K562 (cell line): ENCODE measurements at regions not wholly inside any gene's neighbourhood (a gene's known extent, or its start where the extent isn't known, plus 50 kb on each side); places are given as distances from the start of the nearest gene placed in this dataset.

Experiments
- CHAMP1 ChIP-seq: fragments of 450-650 bp; IDR thresholded peaks from 2 replicates; pipeline ENCODE4 v1.6.1; 2016; ENCODE audit warnings: mild to moderate bottlenecking
- CTCF ChIP-seq, 3 experiments: IDR thresholded peaks in 2 of 3; conservative IDR thresholded peaks in 1 of 3; 2 replicates each; pipeline ENCODE4 v1.5.1; 2011 to 2012; ENCODE audit warnings: low read length in 3 of 3, mild to moderate bottlenecking in 3 of 3, control low read depth in 2 of 3, improper control_type of control experiment in 1 of 3, inconsistent platforms in 1 of 3, low read depth in 1 of 3, mixed read lengths in 1 of 3, moderate library complexity in 1 of 3; ENCODE audit not compliant: insufficient read depth in 2 of 3
- HNRNPLL ChIP-seq: fragments of 200-400 bp; formaldehyde crosslinking; IDR thresholded peaks from 2 replicates; pipeline ENCODE4 v1.6.1; 2017; ENCODE audit warnings: low read length, low read depth, mild to moderate bottlenecking; ENCODE audit not compliant: poor library complexity, severe bottlenecking
- KDM1A ChIP-seq, 2 experiments: fragments of 450-650 bp; IDR thresholded peaks; 2 replicates each; pipeline ENCODE4 v1.6.1; 2016; ENCODE audit warnings: mild to moderate bottlenecking in 2 of 2
- KDM4B ChIP-seq, 2 experiments: fragments of 450-650 bp in 1 of 2; sonication (generic) in 1 of 2; IDR thresholded peaks; 2 replicates each; pipeline ENCODE4 v1.6.1; 2016 to 2017; ENCODE audit warnings: borderline replicate concordance in 2 of 2, antibody characterized with exemption in 1 of 2, low read depth in 1 of 2, mild to moderate bottlenecking in 1 of 2
- OTX1 ChIP-seq: fragments of 450-650 bp; formaldehyde crosslinking; IDR thresholded peaks from 2 replicates; pipeline ENCODE4 v1.4.0; 2022; ENCODE audit warnings: mild to moderate bottlenecking
- POLR2AphosphoS2 ChIP-seq: IDR thresholded peaks from 2 replicates; pipeline ENCODE4 v1.6.1; 2012; ENCODE audit warnings: low read length, improper control_type of control experiment
- REST ChIP-seq, 2 experiments: fragments of 450-650 bp; formaldehyde crosslinking in 1 of 2; IDR thresholded peaks; 2 replicates each; pipeline versions ENCODE4 v1.4.0 to v1.6.1; 2014 to 2020; ENCODE audit warnings: mild to moderate bottlenecking in 2 of 2, borderline replicate concordance in 1 of 2, low read depth in 1 of 2
- TARDBP ChIP-seq: fragments of 450-650 bp; IDR thresholded peaks from 2 replicates; pipeline ENCODE4 v1.6.1; 2016

- TF ChIP-seq POLR2AphosphoS2 (no peak), TARDBP (no peak), HNRNPLL (no peak), CTCF (IDR thresholded peaks at IDR 0.05 in 2 of 3, conservative IDR thresholded peaks at IDR 0.05 in 1 of 3; ENCODE audit: insufficient read depth in 2 of 3, low read depth in 1 of 3, low read length in 3 of 3) (no peak), OTX1 (CRISPR knock-in tag) (no peak), KDM1A (IDR thresholded peaks at IDR 0.05) (no peak), REST (IDR thresholded peaks at IDR 0.05; ENCODE audit: borderline replicate concordance) (no peak), REST (CRISPR knock-in tag; IDR thresholded peaks at IDR 0.05; ENCODE audit: low read depth) (no peak), KDM4B (IDR thresholded peaks at IDR 0.05; ENCODE audit: borderline replicate concordance in 2 of 2, low read depth in 1 of 2) (no peak), CHAMP1 (no peak)
These were observed 132.9 kb upstream of the PMEPA1 start for GRCh38 chr20:57842720-57843119.
